CD4-positive, alpha-beta T cell (primary cell): ENCODE measurements at regions not wholly inside any gene's neighbourhood (a gene's known extent, or its start where the extent isn't known, plus 50 kb on each side); places are given as distances from the start of the nearest gene placed in this dataset.

ENCODE experiments used
- ATAC-seq: fragments of 200-7000 bp; cut with Tn5 transposase; one replicate; pipeline ENCODE4 v1.10.0; 2022; ENCODE audit warnings: mild to moderate bottlenecking; ENCODE audit not compliant: poor library complexity
- CTCF ChIA-PET: fragments of 350-600 bp; sonication (Branson Sonifier 250); formaldehyde crosslinking; loops from one replicate; lab custom pipeline; 2021; ENCODE audit warnings: antibody characterized with exemption, inconsistent platforms; lab: Charles Lee
- POLR2A ChIA-PET: fragments of 350-600 bp; sonication (Branson Sonifier 250); formaldehyde crosslinking; loops from one replicate; lab custom pipeline; 2021; ENCODE audit warnings: antibody characterized with exemption, inconsistent platforms; lab: Charles Lee
- DNase-seq, 14 experiments: peaks; one replicate each; pipeline ENCODE4 v3.0.0-alpha.2; 2013 to 2020; ENCODE audit warnings: mixed read lengths in 2 of 14
- H3K27ac ChIP-seq, 2 donors: one replicate each; pipeline versions ENCODE4 v1.5.1 to v1.7.0; 2013; ENCODE audit warnings: low read length in 2 of 2, low read depth in 1 of 2, mild to moderate bottlenecking in 1 of 2
- H3K27me3 ChIP-seq, 2 experiments: 1 replicate in 1 of 2; 2 replicates in 1 of 2; pipeline versions ENCODE4 v1.6.1 to v1.7.0; 2013; ENCODE audit warnings: low read length in 2 of 2, control low read depth in 1 of 2, mild to moderate bottlenecking in 1 of 2, moderate library complexity in 1 of 2; ENCODE audit not compliant: insufficient read depth in 2 of 2, control insufficient read depth in 1 of 2
- H3K36me3 ChIP-seq: one replicate; pipeline ENCODE4 v1.6.1; 2013; ENCODE audit warnings: low read length, control low read depth; ENCODE audit not compliant: insufficient read depth
- H3K4me1 ChIP-seq: one replicate; pipeline ENCODE4 v1.6.1; 2013; ENCODE audit warnings: low read length, control low read depth; ENCODE audit not compliant: insufficient read depth
- H3K4me3 ChIP-seq: one replicate; pipeline ENCODE4 v1.5.1; 2013; ENCODE audit warnings: mild to moderate bottlenecking, low read length, moderate library complexity
- H3K9me3 ChIP-seq, 2 experiments: 1 replicate in 1 of 2; 2 replicates in 1 of 2; pipeline versions ENCODE4 v1.6.1 to v1.7.0; 2013; ENCODE audit warnings: low read length in 2 of 2, mild to moderate bottlenecking in 2 of 2, control low read depth in 1 of 2, moderate library complexity in 1 of 2; ENCODE audit not compliant: control insufficient read depth in 1 of 2, insufficient read depth in 1 of 2
- H3K27ac Mint-ChIP-seq: one replicate; pipeline ENCODE4 v1.8.0; 2020; ENCODE audit warnings: mixed read lengths
- H3K27me3 Mint-ChIP-seq: one replicate; pipeline ENCODE4 v1.8.0; 2021; ENCODE audit warnings: mixed read lengths
- H3K36me3 Mint-ChIP-seq: one replicate; pipeline ENCODE4 v1.8.0; 2021; ENCODE audit warnings: low read depth, mixed read lengths
- H3K4me1 Mint-ChIP-seq: one replicate; pipeline ENCODE4 v1.8.0; 2021; ENCODE audit warnings: low read depth, mixed read lengths
- H3K4me3 Mint-ChIP-seq: one replicate; pipeline ENCODE4 v1.8.0; 2020; ENCODE audit warnings: mild to moderate bottlenecking, mixed read lengths
- H3K9me3 Mint-ChIP-seq: one replicate; pipeline ENCODE4 v1.8.0; 2020; ENCODE audit warnings: mixed read lengths
- intact Hi-C, 2 experiments: fragments of 100-400 bp; cut with DNase I in 1 of 2; cut with micrococcal nuclease in 1 of 2; formaldehyde crosslinking; loops; one replicate each; pipeline versions ENCODE4 v1.15.1 to v1.9.0; 2023 to 2025; cut with DNase I, micrococcal nuclease
- TF ChIP-seq, protein P1 (sequence below): fragments of 200-600 bp; IDR thresholded peaks from one replicate; pipeline ENCODE4 v1.8.0; 2022; ENCODE audit warnings: antibody characterized with exemption, mild to moderate bottlenecking

DNA sequence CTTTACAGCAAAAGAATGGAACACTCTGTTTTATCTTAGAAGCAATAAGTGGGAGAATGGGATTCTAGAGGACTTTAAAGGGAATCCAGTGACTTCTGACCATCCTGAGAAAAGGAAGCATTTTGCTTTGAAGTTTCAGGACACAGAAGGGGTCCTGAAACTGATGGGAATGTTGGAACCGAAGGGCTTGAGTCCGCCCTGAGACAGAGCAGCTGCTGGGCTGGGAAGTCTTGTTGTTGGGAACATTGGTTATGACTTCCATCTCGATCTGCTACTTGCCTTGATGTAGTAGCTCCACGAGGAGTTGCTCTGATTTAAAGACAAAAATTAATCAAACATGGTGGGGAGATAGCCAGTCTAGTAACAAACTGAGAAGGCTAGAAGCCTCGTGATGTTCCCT, 177.6 kb downstream of the JCAD start:
- no peak overlapping the region for H3K27ac Mint-ChIP-seq
- Histone ChIP-seq H3K9me3 (peaks cover 0 to 11% of the 10 kb centered on the region in 2 experiments), H3K4me3 (no peak overlapping the region), H3K4me1 (no peaks in the 10 kb centered on the region), H3K27me3 (peaks cover 5 to 8% of the 10 kb centered on the region in 2 experiments), H3K27ac (no peak overlapping the region), H3K36me3 (no peaks in the 10 kb centered on the region)
- no peak for DNase-seq
- H3K4me1 Mint-ChIP-seq: no peaks in the 10 kb centered on the region
- intact Hi-C loops: no loop called here
- no peak for ATAC-seq
- peaks cover 20% of the 10 kb centered on the region for H3K27me3 Mint-ChIP-seq
- no peak overlapping the region for H3K4me3 Mint-ChIP-seq
- POLR2A ChIA-PET: no interaction called here
- no peaks in the 10 kb centered on the region for H3K36me3 Mint-ChIP-seq
- H3K9me3 Mint-ChIP-seq: no peaks in the 10 kb centered on the region
- TF ChIP-seq, protein P1, sequence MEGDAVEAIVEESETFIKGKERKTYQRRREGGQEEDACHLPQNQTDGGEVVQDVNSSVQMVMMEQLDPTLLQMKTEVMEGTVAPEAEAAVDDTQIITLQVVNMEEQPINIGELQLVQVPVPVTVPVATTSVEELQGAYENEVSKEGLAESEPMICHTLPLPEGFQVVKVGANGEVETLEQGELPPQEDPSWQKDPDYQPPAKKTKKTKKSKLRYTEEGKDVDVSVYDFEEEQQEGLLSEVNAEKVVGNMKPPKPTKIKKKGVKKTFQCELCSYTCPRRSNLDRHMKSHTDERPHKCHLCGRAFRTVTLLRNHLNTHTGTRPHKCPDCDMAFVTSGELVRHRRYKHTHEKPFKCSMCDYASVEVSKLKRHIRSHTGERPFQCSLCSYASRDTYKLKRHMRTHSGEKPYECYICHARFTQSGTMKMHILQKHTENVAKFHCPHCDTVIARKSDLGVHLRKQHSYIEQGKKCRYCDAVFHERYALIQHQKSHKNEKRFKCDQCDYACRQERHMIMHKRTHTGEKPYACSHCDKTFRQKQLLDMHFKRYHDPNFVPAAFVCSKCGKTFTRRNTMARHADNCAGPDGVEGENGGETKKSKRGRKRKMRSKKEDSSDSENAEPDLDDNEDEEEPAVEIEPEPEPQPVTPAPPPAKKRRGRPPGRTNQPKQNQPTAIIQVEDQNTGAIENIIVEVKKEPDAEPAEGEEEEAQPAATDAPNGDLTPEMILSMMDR: no peak
- CTCF ChIA-PET: no interaction called here

DNA sequence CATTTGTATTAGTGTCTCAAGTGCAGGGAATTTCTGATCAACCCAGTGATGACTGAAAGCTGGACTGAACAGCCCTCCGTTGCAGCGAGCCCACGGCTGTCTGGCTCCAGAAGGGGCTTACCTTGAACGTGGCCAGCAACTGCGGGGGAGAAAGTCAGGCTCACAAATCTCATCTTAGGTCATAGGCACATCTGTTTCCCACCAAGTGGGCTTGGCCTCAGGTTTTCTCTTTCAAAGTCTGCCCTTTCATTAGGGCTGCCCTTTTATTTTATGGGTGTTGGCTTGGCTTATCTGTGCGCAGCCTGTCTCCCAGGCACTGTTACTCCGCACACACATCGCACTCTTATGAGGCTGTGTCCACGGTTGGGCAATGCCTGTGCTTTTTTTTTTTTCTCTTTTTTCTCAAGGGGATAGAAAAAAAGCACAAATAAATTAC, 178.0 kb downstream of the JCAD start:
- Mint-ChIP-seq H3K4me3 (no peak overlapping the region), H3K27me3 (peaks cover 25% of the 10 kb centered on the region), H3K9me3 (no peaks in the 10 kb centered on the region), H3K36me3 (no peaks in the 10 kb centered on the region), H3K27ac (no peak overlapping the region), H3K4me1 (no peaks in the 10 kb centered on the region)
- peaks cover 5 to 8% of the 10 kb centered on the region in 2 experiments for H3K27me3 ChIP-seq
- no peak for DNase-seq
- H3K4me1 ChIP-seq: no peaks in the 10 kb centered on the region
- no peak overlapping the region for H3K27ac ChIP-seq
- peaks cover 0 to 11% of the 10 kb centered on the region in 2 experiments for H3K9me3 ChIP-seq
- TF ChIP-seq, protein P1: no peak
- POLR2A ChIA-PET: no interaction called here
- H3K4me3 ChIP-seq: no peak overlapping the region
- CTCF ChIA-PET: no interaction called here
- no peaks in the 10 kb centered on the region for H3K36me3 ChIP-seq
- ATAC-seq: no peak
- intact Hi-C loops: no loop called here

DNA sequence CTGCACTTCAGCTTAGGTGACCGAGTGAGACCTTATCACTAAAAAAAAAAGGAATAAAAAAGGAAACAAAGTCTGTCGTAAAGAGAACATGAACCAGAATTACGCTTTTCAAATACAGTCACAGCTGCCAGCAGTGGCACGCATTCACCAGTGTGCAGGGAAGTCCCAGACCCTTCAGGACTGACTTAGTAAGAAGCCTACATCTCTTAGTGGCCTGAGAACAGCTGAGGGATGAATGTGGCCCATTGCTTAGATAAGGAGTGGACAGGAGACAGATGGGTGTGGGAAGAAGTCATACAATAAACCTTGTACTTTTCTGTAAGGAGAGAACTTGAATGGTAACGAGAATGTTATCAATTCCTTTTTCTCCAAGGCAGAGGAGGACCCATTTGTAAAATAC, 178.5 kb downstream of the JCAD start:
- no peaks in the 10 kb centered on the region for H3K4me1 Mint-ChIP-seq
- no peak overlapping the region for H3K4me3 Mint-ChIP-seq
- Histone ChIP-seq H3K4me1 (no peaks in the 10 kb centered on the region), H3K9me3 (peaks cover 0 to 11% of the 10 kb centered on the region in 2 experiments), H3K27ac (no peak overlapping the region), H3K27me3 (peaks cover 5 to 8% of the 10 kb centered on the region in 2 experiments), H3K36me3 (no peaks in the 10 kb centered on the region), H3K4me3 (no peak overlapping the region)
- intact Hi-C loops: no loop called here
- DNase-seq: no peak
- peaks cover 25% of the 10 kb centered on the region for H3K27me3 Mint-ChIP-seq
- ChIA-PET POLR2A (no interaction called here), CTCF (no interaction called here)
- no peak for ATAC-seq
- H3K36me3 Mint-ChIP-seq: no peaks in the 10 kb centered on the region
- H3K9me3 Mint-ChIP-seq: no peaks in the 10 kb centered on the region
- TF ChIP-seq, protein P1: no peak
- H3K27ac Mint-ChIP-seq: no peak overlapping the region
